ENCODE measurements at regions not wholly inside any gene's neighbourhood (a gene's known extent, or its start where the extent isn't known, plus 50 kb on each side); places are given as distances from the start of the nearest gene placed in this dataset.
"Not testable (repeated sequence)": the region's sequence is repeated elsewhere in the genome, so short reads cannot be mapped to it uniquely, and the experiment has no call there.

DNA sequence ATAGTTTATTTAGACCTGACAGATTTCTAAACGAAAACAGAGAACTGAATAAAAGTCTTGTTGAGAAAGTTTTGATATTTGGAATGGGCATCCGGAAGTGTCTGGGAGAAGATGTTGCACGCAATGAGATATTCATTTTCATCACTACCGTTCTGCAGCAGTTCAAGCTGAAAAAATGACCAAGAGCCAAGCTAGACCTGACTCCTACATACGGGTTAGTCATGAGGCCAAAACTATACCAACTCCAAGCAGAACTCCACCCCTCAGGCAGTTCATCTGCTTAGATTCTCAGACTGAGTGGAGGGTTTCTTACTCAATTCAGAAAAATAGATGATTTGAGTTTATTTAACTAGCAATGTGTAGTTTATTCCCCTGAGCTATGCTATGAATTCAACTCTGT lies 95.4 kb upstream of the ANXA1 start:
- no peak overlapping the region for H3K27ac ChIP-seq
- no peak for DNase-seq (ENCODE audit: low read depth, low spot score)

DNA sequence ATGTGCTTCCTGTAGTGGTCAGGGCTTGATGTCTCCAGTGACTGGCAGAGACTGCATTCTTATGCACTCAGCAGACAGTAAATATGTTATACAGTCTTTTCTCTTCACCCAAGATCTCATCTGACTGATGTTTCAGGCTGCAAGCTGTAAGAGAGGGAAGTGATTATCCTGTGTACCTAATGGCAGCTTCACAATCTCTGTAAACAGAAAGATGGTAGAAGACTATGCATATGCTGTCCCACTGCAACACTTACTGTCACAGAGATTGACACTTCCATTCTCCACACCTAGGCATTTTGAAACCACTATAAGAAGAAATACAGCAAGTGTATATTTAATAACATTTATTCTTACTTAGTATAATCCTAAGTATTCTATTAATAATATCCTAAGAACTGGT lies 97.6 kb upstream of the ANXA1 start:
- H3K27ac ChIP-seq = no peak overlapping the region
- DNase-seq (ENCODE audit: low read depth, low spot score) = no peak

- DNase-seq (ENCODE audit: low read depth, low spot score) = no peak
- H3K27ac ChIP-seq = no peak overlapping the region
Observed at GRCh38 chr9:73053543-73053942, 98.1 kb upstream of the ANXA1 start.

DNA sequence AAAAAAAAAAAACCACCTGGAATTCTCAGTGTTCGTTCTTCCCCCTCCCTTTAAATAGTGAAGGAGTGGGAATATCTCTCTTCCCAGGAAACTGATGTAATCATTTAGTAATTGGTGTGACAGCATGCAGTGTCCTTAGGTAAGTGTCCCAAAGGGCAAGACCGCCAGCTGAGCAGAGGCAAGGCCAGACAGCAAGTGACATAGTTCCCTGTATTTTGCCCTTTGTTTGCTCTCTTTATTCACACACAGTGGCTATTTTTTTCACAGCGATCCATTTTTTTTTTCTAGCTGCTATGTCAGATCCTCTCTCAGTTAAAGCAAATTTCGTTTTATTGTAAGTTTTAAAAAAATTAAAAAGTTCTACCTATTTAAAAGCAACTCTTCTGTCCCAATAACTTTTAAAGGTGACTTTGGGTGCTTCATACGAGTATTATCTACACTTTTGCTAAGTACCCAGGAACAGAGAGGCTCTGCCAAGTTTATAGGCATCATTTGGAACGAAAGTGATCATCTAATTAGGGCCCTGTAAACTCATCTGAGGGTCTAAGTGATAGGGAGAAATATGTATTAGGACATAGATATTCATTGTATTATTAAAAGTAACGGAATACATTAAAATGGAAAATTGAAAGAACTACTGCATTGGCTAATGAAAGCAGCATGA lies 98.2 kb upstream of the ALDH1A1 start:
- no peak for DNase-seq (ENCODE audit: low read depth, low spot score)
- no peak overlapping the region for H3K27ac ChIP-seq

- no peak for DNase-seq (ENCODE audit: low read depth, low spot score)
Observed at GRCh38 chr9:73050065-73050816, 97.4 kb upstream of the ALDH1A1 start.

GRCh38 chr9:73049280-73049679 lies 96.4 kb upstream of the ALDH1A1 start:
- H3K27ac ChIP-seq = no peak overlapping the region
- no peak for DNase-seq (ENCODE audit: low read depth, low spot score)

More at GRCh38 chr9:73050065-73050816, 97.4 kb upstream of the ALDH1A1 start:
- no peak overlapping the region for H3K27ac ChIP-seq

GRCh38 chr9:73046769-73047168 lies 93.9 kb upstream of the ALDH1A1 start:
- no peak for DNase-seq (ENCODE audit: low read depth, low spot score)
- H3K27ac ChIP-seq = no peak overlapping the region

DNA sequence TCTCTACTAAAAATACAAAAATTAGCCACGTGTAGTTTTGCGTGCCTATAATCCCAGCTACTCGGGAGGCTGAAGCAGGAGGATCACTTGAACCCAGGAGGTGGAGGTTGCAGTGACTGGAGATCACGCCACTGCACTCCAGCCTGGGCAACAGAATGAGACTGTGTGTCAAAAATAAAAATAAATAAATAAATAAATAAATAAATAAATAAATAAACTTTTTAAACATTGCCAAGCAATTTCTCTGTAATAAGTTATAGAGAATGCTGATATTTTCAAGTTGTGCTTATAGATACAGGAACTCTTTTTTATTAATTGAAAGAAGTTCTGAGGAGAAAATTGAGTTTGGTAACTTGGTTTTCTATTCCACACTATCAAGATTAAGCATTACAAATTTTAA lies 91.9 kb upstream of the ALDH1A1 start:
- DNase-seq (ENCODE audit: low read depth, low spot score); H3K27ac ChIP-seq: not testable (repeated sequence)

DNA sequence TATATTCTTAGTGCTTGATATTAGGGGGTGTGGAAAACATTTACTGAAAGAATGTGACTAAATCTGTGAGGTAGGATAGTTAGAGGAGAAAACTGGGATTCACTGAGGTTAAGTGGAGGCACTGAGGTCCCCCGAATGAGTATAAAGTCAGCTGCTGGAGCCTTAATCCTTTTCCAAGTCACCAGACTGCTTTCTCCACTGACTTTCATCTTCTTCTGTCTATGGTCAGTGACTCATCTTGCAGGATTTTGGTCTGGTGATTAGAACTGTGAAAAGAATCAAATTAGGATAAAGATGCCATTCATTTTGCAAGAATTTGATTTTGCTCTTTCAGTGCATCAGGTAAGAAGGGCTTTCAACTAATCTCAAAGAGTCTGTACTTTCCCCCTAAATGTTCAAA lies 89.3 kb upstream of the ALDH1A1 start:
- no peak for DNase-seq (ENCODE audit: low read depth, low spot score)
- H3K27ac ChIP-seq = no peak overlapping the region

DNA sequence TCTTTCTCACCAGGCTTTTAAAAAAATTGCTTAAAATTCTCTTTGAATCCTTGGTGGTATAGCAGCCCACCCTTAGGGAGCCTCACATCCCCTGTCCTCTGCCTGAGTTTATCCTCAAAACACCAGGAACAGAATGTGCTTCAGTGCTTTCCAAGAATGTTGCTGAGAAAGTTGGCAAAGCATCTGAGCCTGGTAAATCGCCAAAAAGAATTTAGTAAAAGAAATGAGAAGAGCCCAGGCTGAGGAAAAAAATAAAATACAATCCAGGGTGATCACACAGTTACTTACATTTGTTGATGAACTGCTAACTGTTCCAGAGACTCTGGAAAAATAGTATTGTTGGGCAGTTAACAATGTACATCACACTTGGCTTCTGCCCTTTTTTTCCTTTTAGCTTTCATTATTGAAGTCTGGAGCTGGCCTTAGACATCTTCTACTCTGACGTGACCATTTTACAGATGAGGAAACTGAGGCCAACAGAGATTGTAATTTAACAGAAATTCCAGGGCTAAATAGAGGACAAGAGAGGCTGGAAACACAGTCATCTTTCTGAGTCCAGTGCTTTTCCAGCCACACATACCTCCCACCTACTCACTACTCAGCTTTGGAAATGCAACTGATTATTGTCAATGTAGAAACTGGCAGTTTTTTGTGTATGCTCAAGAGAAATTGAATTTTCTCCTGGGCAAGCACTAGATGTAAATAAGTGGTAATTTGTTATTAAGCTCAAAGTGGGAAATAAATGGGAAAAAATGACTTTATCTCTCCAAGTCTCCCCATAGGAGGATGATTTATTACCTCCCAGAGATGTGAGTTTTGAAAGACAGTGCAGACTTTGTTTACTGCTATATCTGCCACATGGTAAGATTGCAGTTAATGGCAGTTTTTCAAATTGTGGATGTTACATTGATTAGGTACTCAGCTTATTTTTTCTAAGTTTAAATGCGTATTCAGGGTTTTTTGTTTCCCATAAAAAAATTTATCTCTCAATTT lies 86.7 kb upstream of the ALDH1A1 start:
- no peak overlapping the region for H3K27ac ChIP-seq
- DNase-seq (ENCODE audit: low read depth, low spot score) = no peak

DNA sequence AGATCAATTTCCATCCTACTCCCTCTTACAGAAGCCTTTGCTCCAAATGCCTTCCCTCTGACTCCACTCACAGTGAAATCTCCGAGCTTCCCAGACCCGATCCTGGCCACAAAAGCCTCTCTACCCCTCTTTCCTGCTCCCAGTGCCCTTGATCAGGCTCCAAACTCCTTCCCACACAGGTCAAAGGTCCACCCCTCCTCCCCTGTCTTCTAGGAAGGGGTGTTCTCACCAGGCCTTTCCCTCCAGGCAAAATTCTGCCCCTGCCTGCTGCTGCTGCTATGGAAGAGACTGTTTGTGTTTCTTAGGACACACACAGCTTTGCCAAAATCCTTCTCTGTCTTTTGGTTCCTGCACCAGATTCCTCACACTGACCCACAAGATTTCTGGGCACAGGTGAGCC lies 85.8 kb upstream of the ALDH1A1 start:
- no peak overlapping the region for H3K27ac ChIP-seq

GRCh38 chr9:73038089-73038509 lies 85.2 kb upstream of the ALDH1A1 start:
- no peak overlapping the region for H3K27ac ChIP-seq
- DNase-seq (ENCODE audit: low read depth, low spot score) = no peak

More for the DNA sequence above, 85.8 kb upstream of the ALDH1A1 start:
- no peak for DNase-seq (ENCODE audit: low read depth, low spot score)

DNA sequence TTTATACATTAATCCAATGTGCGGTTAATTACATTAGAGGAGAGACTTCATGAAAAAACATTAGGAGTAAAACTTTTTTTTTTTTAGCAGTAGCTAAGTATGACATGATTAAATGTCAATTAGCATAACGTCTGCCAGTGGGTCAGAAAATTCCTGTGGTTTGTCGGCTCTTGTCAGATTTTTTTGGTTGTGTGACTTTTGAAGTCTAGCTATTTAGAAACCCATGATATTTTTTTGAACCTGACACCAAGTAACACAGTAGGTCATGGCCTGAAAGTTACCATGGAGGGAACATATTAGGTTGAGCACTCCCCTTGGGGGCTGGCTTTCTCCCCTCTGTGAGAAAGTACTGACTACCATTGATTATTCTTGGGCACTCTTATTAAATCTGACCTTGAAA lies 84.8 kb upstream of the ALDH1A1 start:
- no peak for DNase-seq (ENCODE audit: low read depth, low spot score)
- no peak overlapping the region for H3K27ac ChIP-seq

GRCh38 chr9:73034962-73035361 lies 82.1 kb upstream of the ALDH1A1 start:
- no peak overlapping the region for H3K27ac ChIP-seq
- no peak for DNase-seq (ENCODE audit: low read depth, low spot score)

DNA sequence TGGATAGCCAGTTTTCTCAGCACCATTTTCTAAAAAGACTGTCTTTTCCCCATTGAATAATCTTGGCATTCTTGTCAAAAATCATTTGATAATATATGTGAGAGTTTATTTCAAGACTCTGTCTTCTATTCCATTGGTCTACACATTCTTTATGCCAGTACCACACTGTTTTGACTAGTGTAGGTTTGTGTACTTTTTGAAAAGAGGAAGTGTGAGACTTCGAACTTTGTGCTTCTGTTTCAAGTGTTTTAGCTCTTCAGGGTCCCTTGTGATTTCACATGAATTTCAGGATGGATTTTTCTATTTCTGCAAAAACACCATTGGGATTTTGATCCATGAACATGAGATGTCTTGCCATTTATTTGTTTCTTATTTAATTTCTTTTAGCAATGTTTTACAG lies 78.5 kb upstream of the ALDH1A1 start:
- no peak for DNase-seq (ENCODE audit: low read depth, low spot score)
- no peak overlapping the region for H3K27ac ChIP-seq

GRCh38 chr9:73030370-73031030 lies 77.6 kb upstream of the ALDH1A1 start:
- H3K27ac ChIP-seq = no peak overlapping the region
- no peak for DNase-seq (ENCODE audit: low read depth, low spot score)

GRCh38 chr9:73029346-73029745 lies 76.5 kb upstream of the ALDH1A1 start:
- DNase-seq (ENCODE audit: low read depth, low spot score) = no peak
- H3K27ac ChIP-seq = no peak overlapping the region

- H3K27ac ChIP-seq = no peak overlapping the region
- no peak for DNase-seq (ENCODE audit: low read depth, low spot score)
Observed at GRCh38 chr9:73026375-73026774, 73.5 kb upstream of the ALDH1A1 start.

DNA sequence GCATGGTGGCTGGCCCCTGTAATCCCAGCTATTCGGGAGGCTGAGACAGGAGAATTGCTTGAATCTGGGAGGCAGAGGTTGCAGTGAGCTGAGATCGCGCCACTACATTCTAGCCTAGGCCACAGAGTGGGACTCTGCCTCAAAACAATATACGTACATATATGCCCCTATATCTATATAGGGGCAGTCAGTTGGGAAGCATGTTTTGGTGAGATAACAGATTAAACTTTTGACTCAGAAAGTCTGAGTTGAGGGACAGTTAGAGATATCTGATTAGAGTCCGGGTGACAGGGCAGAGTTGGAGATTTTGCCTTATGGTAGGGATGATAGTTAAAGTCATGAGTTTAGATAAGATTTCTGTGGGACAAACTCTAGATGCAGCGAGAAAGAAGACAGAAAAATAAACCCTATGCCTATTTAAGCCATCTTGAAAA lies 71.8 kb upstream of the ALDH1A1 start:
- DNase-seq (ENCODE audit: low read depth, low spot score) = no peak
- no peak overlapping the region for H3K27ac ChIP-seq

GRCh38 chr9:73023025-73023541 lies 70.2 kb upstream of the ALDH1A1 start:
- peak; percentile 20 for DNase-seq (ENCODE audit: low read depth, low spot score)
- no peak overlapping the region for H3K27ac ChIP-seq

All from epithelial cell of prostate (primary cell).